GM23338 (cell line): ENCODE measurements at regions not wholly inside any gene's neighbourhood (a gene's known extent, or its start where the extent isn't known, plus 50 kb on each side); places are given as distances from the start of the nearest gene placed in this dataset.

Experiments used
- ATAC-seq: fragments of 200-7000 bp; cut with Tn5 transposase; 3 replicates; pipeline ENCODE4 v1.9.1; 2020
- DNase-seq: peaks from one replicate; pipeline ENCODE4 v3.0.0-alpha.2; 2015; ENCODE audit warnings: low spot score
- H2AFZ ChIP-seq: fragments of 200-600 bp; sonication (generic); 2 replicates; pipeline ENCODE4 v1.8.0; 2016; ENCODE audit warnings: antibody characterized with exemption, mild to moderate bottlenecking, moderate library complexity
- H3F3A ChIP-seq: fragments of 200-600 bp; sonication (generic); replicated peaks from 2 replicates; pipeline ENCODE4 v1.8.0; 2017; ENCODE audit warnings: antibody characterized with exemption, mixed run types, low read depth
- H3K27ac ChIP-seq: fragments of 200-600 bp; sonication (generic); 2 replicates; pipeline ENCODE4 v1.6.1; 2016; ENCODE audit warnings: low read depth
- H3K27me3 ChIP-seq: fragments of 200-600 bp; sonication (generic); 2 replicates; pipeline ENCODE4 v1.8.0; 2016; ENCODE audit warnings: mild to moderate bottlenecking, mixed run types, moderate library complexity; ENCODE audit not compliant: insufficient read depth
- H3K36me3 ChIP-seq: fragments of 200-600 bp; sonication (generic); 2 replicates; pipeline ENCODE4 v1.8.0; 2016; ENCODE audit warnings: mild to moderate bottlenecking; ENCODE audit not compliant: insufficient read depth
- H3K4me1 ChIP-seq: fragments of 200-600 bp; sonication (generic); 2 replicates; pipeline ENCODE4 v1.8.0; 2016; ENCODE audit warnings: mild to moderate bottlenecking, moderate library complexity; ENCODE audit not compliant: insufficient read depth
- H3K4me2 ChIP-seq: fragments of 200-600 bp; sonication (generic); 2 replicates; pipeline ENCODE4 v1.7.1; 2017; ENCODE audit warnings: mixed run types
- H3K4me3 ChIP-seq: fragments of 200-600 bp; sonication (generic); 2 replicates; pipeline ENCODE4 v1.6.1; 2016; ENCODE audit warnings: mixed run types
- H3K79me2 ChIP-seq: fragments of 200-600 bp; sonication (generic); replicated peaks from 2 replicates; pipeline ENCODE4 v1.8.0; 2017; ENCODE audit warnings: mild to moderate bottlenecking; ENCODE audit not compliant: insufficient read depth
- H3K9me2 ChIP-seq: fragments of 200-600 bp; sonication (generic); 2 replicates; pipeline ENCODE4 v1.8.0; 2017; ENCODE audit not compliant: insufficient read depth
- H4K20me1 ChIP-seq: fragments of 200-600 bp; sonication (generic); replicated peaks from 2 replicates; pipeline ENCODE4 v1.8.0; 2017; ENCODE audit warnings: mild to moderate bottlenecking; ENCODE audit not compliant: insufficient read depth
- H3K27ac Mint-ChIP-seq: 2 replicates; pipeline ENCODE4 v1.8.0; 2020; ENCODE audit warnings: inconsistent platforms, mild to moderate bottlenecking, moderate library complexity, mixed read lengths
- H3K27me3 Mint-ChIP-seq: 3 replicates; pipeline ENCODE4 v1.8.0; 2022; ENCODE audit warnings: low read depth, mild to moderate bottlenecking, moderate library complexity, mixed read lengths, inconsistent platforms; ENCODE audit not compliant: insufficient read depth, poor library complexity
- H3K36me3 Mint-ChIP-seq: 3 replicates; pipeline ENCODE4 v1.8.0; 2021; ENCODE audit warnings: low read depth, mild to moderate bottlenecking, inconsistent platforms, moderate library complexity, mixed read lengths
- H3K4me1 Mint-ChIP-seq: 3 replicates; pipeline ENCODE4 v1.8.0; 2020; ENCODE audit warnings: mild to moderate bottlenecking, inconsistent platforms, mixed read lengths
- H3K4me3 Mint-ChIP-seq: 3 replicates; pipeline ENCODE4 v1.8.0; 2021; ENCODE audit warnings: moderate library complexity, mild to moderate bottlenecking, inconsistent platforms, mixed read lengths
- H3K9me3 Mint-ChIP-seq: 3 replicates; pipeline ENCODE4 v1.8.0; 2020; ENCODE audit warnings: moderate library complexity, mild to moderate bottlenecking, inconsistent platforms, mixed read lengths
- CREB1 ChIP-seq: fragments of 250-450 bp; sonication (Bioruptor Pico); IDR thresholded peaks from 2 replicates; pipeline ENCODE4 v1.5.0; 2020; ENCODE audit warnings: low read depth, mild to moderate bottlenecking, moderate library complexity
- EZH2 ChIP-seq: fragments of 200-600 bp; sonication (generic); IDR thresholded peaks from one replicate; pipeline ENCODE4 v1.8.0; 2017; ENCODE audit warnings: antibody characterized with exemption, mild to moderate bottlenecking, low read depth; ENCODE audit not compliant: unreplicated experiment
- EZH2phosphoT487 ChIP-seq: fragments of 200-600 bp; sonication (generic); IDR thresholded peaks from one replicate; pipeline ENCODE4 v1.8.1; 2018; ENCODE audit warnings: antibody characterized with exemption; ENCODE audit not compliant: unreplicated experiment
- JUNB ChIP-seq: IDR thresholded peaks from one replicate; pipeline ENCODE4 v1.6.1; 2016; ENCODE audit warnings: antibody characterized with exemption; ENCODE audit not compliant: unreplicated experiment
- NANOG ChIP-seq: IDR thresholded peaks from 2 replicates; pipeline ENCODE4 v1.6.1; 2016; ENCODE audit warnings: antibody characterized with exemption, borderline replicate concordance
- POLR2AphosphoS5 ChIP-seq: IDR thresholded peaks from 2 replicates; pipeline ENCODE4 v1.6.1; 2016; ENCODE audit warnings: antibody characterized with exemption, low read depth
- STAT1 ChIP-seq: IDR thresholded peaks from one replicate; pipeline ENCODE4 v1.6.1; 2016; ENCODE audit warnings: antibody characterized with exemption; ENCODE audit not compliant: unreplicated experiment
- ZNF114 ChIP-seq: fragments of 250-450 bp; sonication (Bioruptor Pico); IDR thresholded peaks from 2 replicates; pipeline ENCODE4 v1.5.0; 2020; ENCODE audit warnings: mild to moderate bottlenecking, moderate library complexity
- ZNF331 ChIP-seq: fragments of 250-450 bp; sonication (Bioruptor Pico); IDR thresholded peaks from 2 replicates; pipeline ENCODE4 v1.5.0; 2020; ENCODE audit warnings: low read depth, mild to moderate bottlenecking, moderate library complexity
- TF ChIP-seq, protein P1 (sequence below): fragments of 250-450 bp; sonication (Bioruptor Pico); IDR thresholded peaks from 2 replicates; pipeline ENCODE4 v1.5.0; 2020; ENCODE audit warnings: mild to moderate bottlenecking, moderate library complexity
- TF ChIP-seq, protein P2 (sequence below): IDR thresholded peaks from 2 replicates; pipeline ENCODE4 v1.6.1; 2016; ENCODE audit warnings: antibody characterized with exemption
- TF ChIP-seq, protein P3 (sequence below), 2 experiments: fragments of 200-600 bp in 1 of 2; sonication (generic) in 1 of 2; conservative IDR thresholded peaks; 2 replicates each; pipeline versions ENCODE4 v1.5.1 to v1.6.1; 2016 to 2017; ENCODE audit warnings: antibody characterized with exemption in 2 of 2, low read depth in 2 of 2, mild to moderate bottlenecking in 2 of 2, moderate library complexity in 1 of 2
- TF ChIP-seq, protein P4 (sequence below): IDR thresholded peaks from one replicate; pipeline ENCODE4 v1.6.1; 2018; ENCODE audit warnings: antibody characterized with exemption; ENCODE audit not compliant: unreplicated experiment

DNA sequence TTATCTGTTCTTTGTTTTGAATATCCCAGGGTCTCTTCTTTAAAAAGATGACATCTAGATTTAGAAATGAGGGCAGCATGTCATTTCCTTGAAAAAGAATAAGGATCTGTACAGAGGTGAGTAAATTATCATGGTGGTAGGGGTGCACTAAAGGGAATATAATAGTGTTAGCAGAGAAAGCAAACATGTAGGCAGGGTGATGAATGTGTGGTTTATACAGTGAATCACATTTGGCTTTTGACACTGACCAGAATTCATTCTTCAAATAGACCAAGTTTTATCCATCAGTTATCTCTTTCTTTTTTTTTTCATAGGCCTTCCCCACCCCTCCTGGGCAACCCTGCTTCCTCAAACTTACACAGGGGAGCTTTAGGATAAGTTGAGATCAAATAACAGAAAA, 184.5 kb upstream of the LRP1B start:
- H3K4me1 ChIP-seq: no peaks in the 10 kb centered on the region
- Mint-ChIP-seq H3K27ac (no peak overlapping the region), H3K9me3 (peaks cover 15% of the 10 kb centered on the region), H3K4me3 (no peak overlapping the region), H3K27me3 (no peaks in the 10 kb centered on the region), H3K36me3 (peaks cover 15% of the 10 kb centered on the region; the same call in 2 of the 3 replicates), H3K4me1 (no peaks in the 10 kb centered on the region)
- H3K4me2 ChIP-seq: no peak overlapping the region
- no peak overlapping the region for H3K4me3 ChIP-seq
- 0 out of 2 replicates have a peak, but pooled peaks cover under 1% of the 10 kb centered on the region for H3K36me3 ChIP-seq
- H3K79me2 ChIP-seq: no peaks in the 10 kb centered on the region
- no peaks in the 10 kb centered on the region for H3F3A ChIP-seq
- H2AFZ ChIP-seq: no peak overlapping the region
- H3K27me3 ChIP-seq: no peaks in the 10 kb centered on the region
- no peak for DNase-seq
- no peak for ATAC-seq
- TF ChIP-seq, protein P1, sequence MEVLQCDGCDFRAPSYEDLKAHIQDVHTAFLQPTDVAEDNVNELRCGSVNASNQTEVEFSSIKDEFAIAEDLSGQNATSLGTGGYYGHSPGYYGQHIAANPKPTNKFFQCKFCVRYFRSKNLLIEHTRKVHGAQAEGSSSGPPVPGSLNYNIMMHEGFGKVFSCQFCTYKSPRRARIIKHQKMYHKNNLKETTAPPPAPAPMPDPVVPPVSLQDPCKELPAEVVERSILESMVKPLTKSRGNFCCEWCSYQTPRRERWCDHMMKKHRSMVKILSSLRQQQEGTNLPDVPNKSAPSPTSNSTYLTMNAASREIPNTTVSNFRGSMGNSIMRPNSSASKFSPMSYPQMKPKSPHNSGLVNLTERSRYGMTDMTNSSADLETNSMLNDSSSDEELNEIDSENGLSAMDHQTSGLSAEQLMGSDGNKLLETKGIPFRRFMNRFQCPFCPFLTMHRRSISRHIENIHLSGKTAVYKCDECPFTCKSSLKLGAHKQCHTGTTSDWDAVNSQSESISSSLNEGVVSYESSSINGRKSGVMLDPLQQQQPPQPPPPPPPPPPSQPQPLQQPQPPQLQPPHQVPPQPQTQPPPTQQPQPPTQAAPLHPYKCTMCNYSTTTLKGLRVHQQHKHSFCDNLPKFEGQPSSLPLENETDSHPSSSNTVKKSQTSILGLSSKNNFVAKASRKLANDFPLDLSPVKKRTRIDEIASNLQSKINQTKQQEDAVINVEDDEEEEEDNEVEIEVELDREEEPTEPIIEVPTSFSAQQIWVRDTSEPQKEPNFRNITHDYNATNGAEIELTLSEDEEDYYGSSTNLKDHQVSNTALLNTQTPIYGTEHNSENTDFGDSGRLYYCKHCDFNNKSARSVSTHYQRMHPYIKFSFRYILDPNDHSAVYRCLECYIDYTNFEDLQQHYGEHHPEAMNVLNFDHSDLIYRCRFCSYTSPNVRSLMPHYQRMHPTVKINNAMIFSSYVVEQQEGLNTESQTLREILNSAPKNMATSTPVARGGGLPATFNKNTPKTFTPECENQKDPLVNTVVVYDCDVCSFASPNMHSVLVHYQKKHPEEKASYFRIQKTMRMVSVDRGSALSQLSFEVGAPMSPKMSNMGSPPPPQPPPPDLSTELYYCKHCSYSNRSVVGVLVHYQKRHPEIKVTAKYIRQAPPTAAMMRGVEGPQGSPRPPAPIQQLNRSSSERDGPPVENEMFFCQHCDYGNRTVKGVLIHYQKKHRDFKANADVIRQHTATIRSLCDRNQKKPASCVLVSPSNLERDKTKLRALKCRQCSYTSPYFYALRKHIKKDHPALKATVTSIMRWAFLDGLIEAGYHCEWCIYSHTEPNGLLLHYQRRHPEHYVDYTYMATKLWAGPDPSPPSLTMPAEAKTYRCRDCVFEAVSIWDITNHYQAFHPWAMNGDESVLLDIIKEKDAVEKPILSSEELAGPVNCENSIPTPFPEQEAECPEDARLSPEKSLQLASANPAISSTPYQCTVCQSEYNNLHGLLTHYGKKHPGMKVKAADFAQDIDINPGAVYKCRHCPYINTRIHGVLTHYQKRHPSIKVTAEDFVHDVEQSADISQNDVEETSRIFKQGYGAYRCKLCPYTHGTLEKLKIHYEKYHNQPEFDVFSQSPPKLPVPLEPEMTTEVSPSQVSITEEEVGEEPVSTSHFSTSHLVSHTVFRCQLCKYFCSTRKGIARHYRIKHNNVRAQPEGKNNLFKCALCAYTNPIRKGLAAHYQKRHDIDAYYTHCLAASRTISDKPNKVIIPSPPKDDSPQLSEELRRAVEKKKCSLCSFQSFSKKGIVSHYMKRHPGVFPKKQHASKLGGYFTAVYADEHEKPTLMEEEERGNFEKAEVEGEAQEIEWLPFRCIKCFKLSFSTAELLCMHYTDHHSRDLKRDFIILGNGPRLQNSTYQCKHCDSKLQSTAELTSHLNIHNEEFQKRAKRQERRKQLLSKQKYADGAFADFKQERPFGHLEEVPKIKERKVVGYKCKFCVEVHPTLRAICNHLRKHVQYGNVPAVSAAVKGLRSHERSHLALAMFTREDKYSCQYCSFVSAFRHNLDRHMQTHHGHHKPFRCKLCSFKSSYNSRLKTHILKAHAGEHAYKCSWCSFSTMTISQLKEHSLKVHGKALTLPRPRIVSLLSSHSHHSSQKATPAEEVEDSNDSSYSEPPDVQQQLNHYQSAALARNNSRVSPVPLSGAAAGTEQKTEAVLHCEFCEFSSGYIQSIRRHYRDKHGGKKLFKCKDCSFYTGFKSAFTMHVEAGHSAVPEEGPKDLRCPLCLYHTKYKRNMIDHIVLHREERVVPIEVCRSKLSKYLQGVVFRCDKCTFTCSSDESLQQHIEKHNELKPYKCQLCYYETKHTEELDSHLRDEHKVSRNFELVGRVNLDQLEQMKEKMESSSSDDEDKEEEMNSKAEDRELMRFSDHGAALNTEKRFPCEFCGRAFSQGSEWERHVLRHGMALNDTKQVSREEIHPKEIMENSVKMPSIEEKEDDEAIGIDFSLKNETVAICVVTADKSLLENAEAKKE (CRISPR knock-in tag): no peak
- TF ChIP-seq STAT1 (no peak), ZNF331 (CRISPR knock-in tag) (no peak), POLR2AphosphoS5 (no peak), EZH2phosphoT487 (no peak), CREB1 (CRISPR knock-in tag) (no peak), EZH2 (no peak), ZNF114 (CRISPR knock-in tag) (no peak), NANOG (no peak), JUNB (no peak)
- TF ChIP-seq, protein P2, sequence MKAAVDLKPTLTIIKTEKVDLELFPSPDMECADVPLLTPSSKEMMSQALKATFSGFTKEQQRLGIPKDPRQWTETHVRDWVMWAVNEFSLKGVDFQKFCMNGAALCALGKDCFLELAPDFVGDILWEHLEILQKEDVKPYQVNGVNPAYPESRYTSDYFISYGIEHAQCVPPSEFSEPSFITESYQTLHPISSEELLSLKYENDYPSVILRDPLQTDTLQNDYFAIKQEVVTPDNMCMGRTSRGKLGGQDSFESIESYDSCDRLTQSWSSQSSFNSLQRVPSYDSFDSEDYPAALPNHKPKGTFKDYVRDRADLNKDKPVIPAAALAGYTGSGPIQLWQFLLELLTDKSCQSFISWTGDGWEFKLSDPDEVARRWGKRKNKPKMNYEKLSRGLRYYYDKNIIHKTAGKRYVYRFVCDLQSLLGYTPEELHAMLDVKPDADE: no peak
- TF ChIP-seq, protein P3, sequence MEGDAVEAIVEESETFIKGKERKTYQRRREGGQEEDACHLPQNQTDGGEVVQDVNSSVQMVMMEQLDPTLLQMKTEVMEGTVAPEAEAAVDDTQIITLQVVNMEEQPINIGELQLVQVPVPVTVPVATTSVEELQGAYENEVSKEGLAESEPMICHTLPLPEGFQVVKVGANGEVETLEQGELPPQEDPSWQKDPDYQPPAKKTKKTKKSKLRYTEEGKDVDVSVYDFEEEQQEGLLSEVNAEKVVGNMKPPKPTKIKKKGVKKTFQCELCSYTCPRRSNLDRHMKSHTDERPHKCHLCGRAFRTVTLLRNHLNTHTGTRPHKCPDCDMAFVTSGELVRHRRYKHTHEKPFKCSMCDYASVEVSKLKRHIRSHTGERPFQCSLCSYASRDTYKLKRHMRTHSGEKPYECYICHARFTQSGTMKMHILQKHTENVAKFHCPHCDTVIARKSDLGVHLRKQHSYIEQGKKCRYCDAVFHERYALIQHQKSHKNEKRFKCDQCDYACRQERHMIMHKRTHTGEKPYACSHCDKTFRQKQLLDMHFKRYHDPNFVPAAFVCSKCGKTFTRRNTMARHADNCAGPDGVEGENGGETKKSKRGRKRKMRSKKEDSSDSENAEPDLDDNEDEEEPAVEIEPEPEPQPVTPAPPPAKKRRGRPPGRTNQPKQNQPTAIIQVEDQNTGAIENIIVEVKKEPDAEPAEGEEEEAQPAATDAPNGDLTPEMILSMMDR (conservative IDR thresholded peaks at IDR 0.05; ENCODE audit: low read depth in 2 of 2): no peak
- TF ChIP-seq, protein P4, sequence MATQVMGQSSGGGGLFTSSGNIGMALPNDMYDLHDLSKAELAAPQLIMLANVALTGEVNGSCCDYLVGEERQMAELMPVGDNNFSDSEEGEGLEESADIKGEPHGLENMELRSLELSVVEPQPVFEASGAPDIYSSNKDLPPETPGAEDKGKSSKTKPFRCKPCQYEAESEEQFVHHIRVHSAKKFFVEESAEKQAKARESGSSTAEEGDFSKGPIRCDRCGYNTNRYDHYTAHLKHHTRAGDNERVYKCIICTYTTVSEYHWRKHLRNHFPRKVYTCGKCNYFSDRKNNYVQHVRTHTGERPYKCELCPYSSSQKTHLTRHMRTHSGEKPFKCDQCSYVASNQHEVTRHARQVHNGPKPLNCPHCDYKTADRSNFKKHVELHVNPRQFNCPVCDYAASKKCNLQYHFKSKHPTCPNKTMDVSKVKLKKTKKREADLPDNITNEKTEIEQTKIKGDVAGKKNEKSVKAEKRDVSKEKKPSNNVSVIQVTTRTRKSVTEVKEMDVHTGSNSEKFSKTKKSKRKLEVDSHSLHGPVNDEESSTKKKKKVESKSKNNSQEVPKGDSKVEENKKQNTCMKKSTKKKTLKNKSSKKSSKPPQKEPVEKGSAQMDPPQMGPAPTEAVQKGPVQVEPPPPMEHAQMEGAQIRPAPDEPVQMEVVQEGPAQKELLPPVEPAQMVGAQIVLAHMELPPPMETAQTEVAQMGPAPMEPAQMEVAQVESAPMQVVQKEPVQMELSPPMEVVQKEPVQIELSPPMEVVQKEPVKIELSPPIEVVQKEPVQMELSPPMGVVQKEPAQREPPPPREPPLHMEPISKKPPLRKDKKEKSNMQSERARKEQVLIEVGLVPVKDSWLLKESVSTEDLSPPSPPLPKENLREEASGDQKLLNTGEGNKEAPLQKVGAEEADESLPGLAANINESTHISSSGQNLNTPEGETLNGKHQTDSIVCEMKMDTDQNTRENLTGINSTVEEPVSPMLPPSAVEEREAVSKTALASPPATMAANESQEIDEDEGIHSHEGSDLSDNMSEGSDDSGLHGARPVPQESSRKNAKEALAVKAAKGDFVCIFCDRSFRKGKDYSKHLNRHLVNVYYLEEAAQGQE: no peak
- H4K20me1 ChIP-seq: no peaks in the 10 kb centered on the region
- no peak overlapping the region for H3K27ac ChIP-seq
- H3K9me2 ChIP-seq: no peaks in the 10 kb centered on the region; the same call in 1 of the 2 replicates
